ENCODE measurements at regions not wholly inside any gene's neighbourhood (a gene's known extent, or its start where the extent isn't known, plus 50 kb on each side); places are given as distances from the start of the nearest gene placed in this dataset.

DNA sequence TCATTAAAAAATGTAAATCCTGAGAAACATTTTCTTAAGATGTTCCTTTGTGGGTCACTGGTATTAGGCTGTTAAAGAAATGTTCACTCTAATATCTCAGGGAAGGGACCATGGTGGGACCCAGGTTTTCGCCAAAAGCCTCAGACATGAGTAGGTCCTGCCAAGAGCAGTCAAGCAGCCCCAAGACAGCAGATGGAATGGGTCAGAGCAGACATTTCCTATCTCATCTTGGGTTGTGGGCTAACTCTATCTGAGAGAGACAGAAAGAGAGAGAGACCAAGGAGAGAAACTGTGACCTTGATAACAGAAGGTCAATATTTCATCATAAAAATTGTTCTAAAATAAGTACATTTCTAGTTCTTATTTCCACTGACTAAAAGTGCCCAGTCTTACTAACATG is 661.7 kb downstream of the TSN start:
- no peak for DNase-seq (ENCODE audit: low spot score)

- no peak for DNase-seq (ENCODE audit: low spot score)
These were observed 666.3 kb downstream of the TSN start for GRCh38 chr2:122421775-122422174.

GRCh38 chr2:122422384-122422991 is 667.0 kb downstream of the TSN start:
- no peak for DNase-seq (ENCODE audit: low spot score)

DNA sequence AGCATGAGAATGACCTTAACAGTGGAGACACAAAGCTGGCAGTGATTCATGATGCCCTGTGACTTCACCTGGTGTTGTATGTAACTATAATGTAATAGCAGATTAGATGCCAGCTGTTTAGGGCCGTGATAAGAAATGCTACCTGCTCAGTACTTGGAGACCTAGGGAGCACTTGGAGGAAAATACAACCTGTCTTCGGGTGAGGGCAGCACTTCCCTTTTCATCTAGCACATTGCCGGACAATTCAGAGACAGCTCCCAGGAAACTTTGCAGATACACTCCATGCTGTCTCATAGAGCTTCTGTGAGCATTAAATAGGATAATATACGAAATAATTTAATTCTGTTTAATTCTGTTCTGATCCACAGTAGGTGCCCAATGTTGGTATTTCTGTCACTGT is 668.5 kb downstream of the TSN start:
- no peak for DNase-seq (ENCODE audit: low spot score)

- DNase-seq (ENCODE audit: low spot score) = no peak
These were observed 677.8 kb downstream of the TSN start for GRCh38 chr2:122433123-122433754.

- no peak for DNase-seq (ENCODE audit: low spot score)
These were observed 689.6 kb downstream of the TSN start for GRCh38 chr2:122445003-122445402.

DNA sequence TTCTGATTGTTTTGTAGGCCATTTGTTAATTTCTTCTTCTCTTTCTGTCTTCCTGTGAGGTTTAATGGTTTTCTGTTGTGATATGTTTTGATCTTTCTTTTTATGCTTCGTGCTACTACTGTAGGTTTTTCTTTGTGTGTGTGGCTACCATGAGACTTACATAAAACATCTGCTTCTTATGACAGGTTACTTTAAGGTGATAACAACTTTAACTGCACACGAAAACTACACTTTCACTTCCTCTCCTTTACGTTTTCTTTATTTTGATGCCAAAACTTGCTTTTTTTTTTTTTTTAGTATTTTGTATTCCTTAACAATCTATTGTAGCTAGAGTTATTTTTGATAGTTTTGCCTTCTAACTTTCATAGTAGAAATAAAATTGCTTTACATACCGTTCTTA is 691.3 kb downstream of the TSN start:
- no peak for DNase-seq (ENCODE audit: low spot score)

- DNase-seq (ENCODE audit: low spot score) = no peak
These were observed 691.8 kb downstream of the TSN start for GRCh38 chr2:122447237-122447636.

DNA sequence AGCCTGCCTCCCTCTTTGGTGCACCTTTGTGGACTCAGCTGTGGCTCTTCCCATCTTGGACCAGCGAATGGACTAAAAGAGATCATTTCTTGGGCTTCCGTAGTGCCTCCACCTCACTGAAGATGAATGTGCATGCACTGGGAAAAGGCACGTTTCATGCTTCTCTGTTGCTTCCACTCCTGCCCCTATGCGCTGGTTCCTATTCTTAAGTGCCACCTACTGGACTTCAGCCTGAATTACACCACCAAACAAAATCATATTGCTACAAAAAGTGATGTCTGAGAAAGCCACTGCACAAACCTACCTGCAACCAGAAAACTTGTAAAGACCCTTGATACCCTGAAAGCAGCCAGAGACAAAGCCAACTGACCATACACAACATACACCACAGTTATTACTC is 695.6 kb downstream of the TSN start:
- DNase-seq (ENCODE audit: low spot score) = peak; percentile 55

GRCh38 chr2:122451697-122452096 is 696.2 kb downstream of the TSN start:
- no peak for DNase-seq (ENCODE audit: low spot score)

- no peak for DNase-seq (ENCODE audit: low spot score)
These were observed 713.7 kb downstream of the TSN start for GRCh38 chr2:122469147-122469546.

DNA sequence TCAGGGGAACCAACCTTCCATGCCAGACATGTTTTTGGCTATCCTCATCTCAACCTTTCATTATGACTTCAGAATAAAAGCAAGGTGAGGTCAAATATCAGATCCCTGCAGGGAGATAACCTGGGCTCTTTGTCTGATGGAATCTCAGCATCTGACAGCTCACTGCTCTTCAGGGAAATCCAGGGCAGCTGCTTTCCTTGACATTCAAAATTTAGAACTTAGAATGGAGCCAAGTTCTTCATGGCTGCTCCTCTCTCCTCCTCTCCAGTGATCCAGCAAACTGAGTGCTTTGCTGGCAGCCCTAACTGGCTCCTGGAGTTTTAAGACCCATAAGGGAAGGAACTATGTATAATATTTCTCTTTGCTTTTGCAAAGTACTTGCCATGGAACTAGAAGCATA is 716.3 kb downstream of the TSN start:
- DNase-seq (ENCODE audit: low spot score) = no peak

GRCh38 chr2:122478117-122478516 is 722.7 kb downstream of the TSN start:
- no peak for DNase-seq (ENCODE audit: low spot score)

- DNase-seq (ENCODE audit: low spot score) = no peak
These were observed 723.3 kb downstream of the TSN start for GRCh38 chr2:122478771-122479170.

- no peak for DNase-seq (ENCODE audit: low spot score)
These were observed 725.2 kb downstream of the TSN start for GRCh38 chr2:122480501-122481243.

DNA sequence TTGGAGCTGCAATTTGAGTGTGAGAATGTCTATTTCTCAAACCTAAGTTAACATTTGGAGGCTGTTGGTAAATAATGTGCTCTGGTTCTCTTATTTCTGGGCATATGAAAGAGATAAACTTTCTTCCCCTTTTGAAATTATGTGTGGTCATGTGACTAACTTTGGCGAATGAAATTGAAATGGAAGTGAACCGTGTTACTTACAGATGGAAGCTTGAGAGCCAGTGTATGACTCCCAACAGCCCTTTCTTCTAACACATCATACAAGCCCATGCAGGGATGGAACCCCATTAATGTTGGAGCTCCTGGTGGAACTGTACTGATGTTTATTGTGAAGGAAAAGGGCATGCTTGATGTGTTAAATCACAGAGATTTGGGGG is 725.8 kb downstream of the TSN start:
- DNase-seq (ENCODE audit: low spot score) = no peak

DNA sequence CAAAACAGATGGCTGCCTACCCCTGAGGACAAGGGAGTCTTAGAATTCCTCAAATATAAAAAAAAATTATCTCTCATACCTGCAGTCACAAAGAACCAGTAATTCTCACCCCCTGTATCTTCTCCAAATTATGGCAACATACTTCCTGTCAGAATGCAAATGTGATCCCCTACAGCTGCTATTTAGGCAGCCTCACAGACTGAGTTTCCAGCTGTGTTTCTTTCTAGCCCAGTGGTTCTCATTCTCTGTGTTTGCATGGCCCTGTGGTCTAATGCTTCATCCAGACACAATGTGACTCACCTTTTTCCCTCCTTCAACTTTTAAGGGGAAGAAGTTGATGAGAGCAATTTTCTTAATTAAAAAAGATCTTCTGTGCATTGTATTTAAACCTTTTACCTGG is 726.3 kb downstream of the TSN start:
- no peak for DNase-seq (ENCODE audit: low spot score)

- DNase-seq (ENCODE audit: low spot score) = no peak
These were observed 730.6 kb downstream of the TSN start for GRCh38 chr2:122486086-122486485.

DNA sequence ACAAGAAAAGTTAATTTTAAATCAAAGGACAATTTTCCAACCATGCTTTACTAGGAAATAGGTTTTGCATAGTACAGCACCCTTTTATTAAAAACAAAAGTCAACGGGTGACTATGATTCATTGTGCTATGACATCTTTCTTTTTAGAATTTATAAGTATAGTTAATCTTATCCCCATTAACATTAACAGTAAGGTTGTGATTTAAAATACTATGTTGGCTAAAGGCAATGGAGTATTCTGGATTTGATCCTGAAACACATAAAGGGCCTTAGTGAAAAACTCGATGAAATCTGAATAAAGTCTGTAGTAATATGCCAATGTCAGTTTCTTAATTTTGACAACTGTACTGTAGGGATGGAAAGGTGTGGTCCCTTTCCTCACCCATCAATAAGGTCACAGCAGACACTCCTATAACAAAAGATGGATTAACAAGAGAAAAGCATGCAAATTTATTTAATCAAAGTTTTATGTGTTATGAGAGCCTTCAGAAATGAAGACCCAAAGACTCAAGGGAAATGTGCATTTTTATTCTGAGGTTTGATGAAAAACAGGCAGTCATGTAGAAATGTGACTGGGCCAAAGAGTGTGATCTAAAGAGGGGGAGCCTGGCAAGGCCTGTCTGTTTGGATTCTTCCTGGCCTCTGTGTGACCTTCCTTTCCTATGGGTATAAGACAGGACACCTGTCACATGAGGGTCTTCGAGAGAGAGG is 731.4 kb downstream of the TSN start:
- no peak for DNase-seq (ENCODE audit: low spot score)

GRCh38 chr2:122491011-122491410 is 735.6 kb downstream of the TSN start:
- no peak for DNase-seq (ENCODE audit: low spot score)

- no peak for DNase-seq (ENCODE audit: low spot score)
These were observed 745.1 kb downstream of the TSN start for GRCh38 chr2:122500316-122501105.

DNA sequence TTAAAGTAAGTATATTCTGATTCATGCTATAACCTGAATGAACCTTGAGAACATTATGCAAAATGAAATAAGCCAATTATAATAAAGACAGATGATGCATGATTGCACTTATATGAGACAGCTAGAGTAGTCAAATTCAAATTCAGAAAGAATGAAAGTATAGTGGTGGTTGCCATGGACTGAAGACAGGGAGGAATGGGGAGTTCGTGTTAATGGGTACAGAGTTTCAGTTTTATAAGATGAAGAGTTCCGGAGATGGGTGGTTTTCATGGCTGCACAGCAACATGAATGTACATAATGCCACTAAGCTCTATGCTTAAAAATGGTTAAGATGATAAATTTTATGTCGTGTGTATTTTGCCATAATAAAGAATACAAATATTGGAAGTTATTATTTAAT is 751.2 kb downstream of the TSN start:
- no peak for DNase-seq (ENCODE audit: low spot score)
